DOHH2 (cell line): ENCODE measurements at regions not wholly inside any gene's neighbourhood (a gene's known extent, or its start where the extent isn't known, plus 50 kb on each side); places are given as distances from the start of the nearest gene placed in this dataset.

Experiments
- H3F3A ChIP-seq: fragments of 200-600 bp; sonication (generic), shearing (Covaris generic); 2 replicates; pipeline ENCODE4 v1.6.0; 2016; ENCODE audit warnings: antibody characterized with exemption, mild to moderate bottlenecking; ENCODE audit not compliant: control insufficient read depth, insufficient read depth
- H3K27ac ChIP-seq: fragments of 200-600 bp; sonication (generic); 2 replicates; pipeline ENCODE4 v1.5.1; 2014; ENCODE audit warnings: low read depth, mild to moderate bottlenecking, low read length, moderate library complexity
- H3K27me3 ChIP-seq: fragments of 200-600 bp; sonication (generic); 2 replicates; pipeline ENCODE4 v1.6.1; 2014; ENCODE audit warnings: mild to moderate bottlenecking, low read length, mixed read lengths; ENCODE audit not compliant: control insufficient read depth
- H3K36me3 ChIP-seq: fragments of 200-600 bp; sonication (generic); 2 replicates; pipeline ENCODE4 v1.6.1; 2014; ENCODE audit warnings: mild to moderate bottlenecking, low read length, moderate library complexity, mixed read lengths; ENCODE audit not compliant: control insufficient read depth
- H3K4me1 ChIP-seq: fragments of 200-600 bp; sonication (generic); 2 replicates; pipeline ENCODE4 v1.6.1; 2014; ENCODE audit warnings: mild to moderate bottlenecking, low read length, mixed read lengths; ENCODE audit not compliant: control insufficient read depth
- H3K4me2 ChIP-seq: fragments of 200-600 bp; sonication (generic); 2 replicates; pipeline ENCODE4 v1.6.0; 2014; ENCODE audit warnings: mild to moderate bottlenecking, low read length, moderate library complexity
- H3K4me3 ChIP-seq: fragments of 200-600 bp; sonication (generic); 2 replicates; pipeline ENCODE4 v1.5.1; 2014; ENCODE audit warnings: mild to moderate bottlenecking, low read length, mixed read lengths
- H3K79me2 ChIP-seq: fragments of 200-600 bp; sonication (generic); 2 replicates; pipeline ENCODE4 v1.6.1; 2014; ENCODE audit warnings: mild to moderate bottlenecking, low read length, mixed read lengths; ENCODE audit not compliant: control insufficient read depth
- H3K9me2 ChIP-seq: fragments of 200-600 bp; sonication (generic); replicated peaks from 2 replicates; pipeline ENCODE4 v1.6.1; 2014; ENCODE audit warnings: mild to moderate bottlenecking, low read length, mixed read lengths; ENCODE audit not compliant: control insufficient read depth
- H3K9me3 ChIP-seq: fragments of 200-600 bp; sonication (generic); 2 replicates; pipeline ENCODE4 v1.6.1; 2014; ENCODE audit warnings: antibody characterized with exemption, low read length, mixed read lengths; ENCODE audit not compliant: control insufficient read depth, insufficient read depth
- H4K20me1 ChIP-seq: fragments of 200-600 bp; sonication (generic); 2 replicates; pipeline ENCODE4 v1.6.0; 2014; ENCODE audit warnings: low read depth, mild to moderate bottlenecking, antibody characterized with exemption, low read length, moderate library complexity; ENCODE audit not compliant: control insufficient read depth, insufficient read depth
- CTCF ChIP-seq: fragments of 200-600 bp; sonication (generic); IDR thresholded peaks from one replicate; pipeline ENCODE4 v1.5.1; 2014; ENCODE audit warnings: antibody characterized with exemption, mild to moderate bottlenecking, low read depth, low read length; ENCODE audit not compliant: poor library complexity, severe bottlenecking
- EZH2phosphoT487 ChIP-seq: fragments of 200-600 bp; sonication (generic); IDR thresholded peaks from 2 replicates; pipeline ENCODE4 v1.6.1; 2017; ENCODE audit warnings: borderline replicate concordance, mild to moderate bottlenecking, antibody characterized with exemption, low read length, moderate library complexity, mixed read lengths

DNA sequence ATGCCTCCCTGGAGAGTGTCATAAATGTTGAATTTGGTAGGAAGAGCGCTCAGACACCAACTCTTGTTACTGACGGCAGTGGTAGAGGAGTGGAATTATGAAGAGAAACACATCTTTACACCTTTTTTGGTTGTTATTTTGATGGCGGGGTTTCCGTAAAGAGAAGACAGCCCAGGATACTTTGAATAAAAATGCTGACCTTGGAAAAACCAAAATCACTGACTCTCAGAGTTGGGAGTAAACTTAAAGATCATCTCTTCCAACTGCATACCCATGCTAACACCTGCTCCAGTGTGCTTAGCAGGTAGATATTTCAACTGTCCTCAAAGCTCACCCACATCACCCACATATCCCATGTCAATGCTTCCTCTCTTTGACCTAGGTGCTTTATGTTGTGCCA is 498.6 kb downstream of the LIG4 start:
- H3K27ac ChIP-seq: no peak overlapping the region
- H3K4me3 ChIP-seq: no peak overlapping the region
- no peaks in the 10 kb centered on the region for H3K79me2 ChIP-seq
- TF ChIP-seq EZH2phosphoT487 (no peak), CTCF (no peak)
- H3K4me1 ChIP-seq: no peaks in the 10 kb centered on the region
- H3K9me3 ChIP-seq: no peaks in the 10 kb centered on the region
- no peaks in the 10 kb centered on the region for H3K36me3 ChIP-seq
- no peaks in the 10 kb centered on the region for H4K20me1 ChIP-seq
- H3K27me3 ChIP-seq: no peaks in the 10 kb centered on the region
- H3K4me2 ChIP-seq: no peak overlapping the region
- no peaks in the 10 kb centered on the region for H3K9me2 ChIP-seq
- no peaks in the 10 kb centered on the region for H3F3A ChIP-seq

DNA sequence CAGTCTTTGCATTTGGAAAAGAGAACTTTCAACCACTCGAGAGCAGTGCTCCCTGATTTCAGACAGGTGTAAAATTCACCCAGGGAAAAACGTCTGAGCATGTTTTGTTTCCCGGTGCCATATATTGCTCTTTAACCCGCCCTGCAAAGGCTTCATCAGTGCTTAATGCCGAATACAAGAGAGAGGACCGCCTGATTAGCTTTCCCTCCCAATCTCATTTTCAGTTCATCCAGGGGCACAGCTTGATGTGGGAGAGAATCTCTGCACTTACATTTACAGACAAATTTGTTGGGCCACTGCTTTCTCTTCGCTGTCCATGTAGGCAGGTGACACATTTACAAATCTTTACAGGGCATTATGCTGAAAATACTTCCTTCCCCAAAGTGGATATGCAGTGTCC is 499.1 kb downstream of the LIG4 start:
- TF ChIP-seq EZH2phosphoT487: no peak
- TF ChIP-seq CTCF: no peak
- Histone ChIP-seq H3K4me2 (no peak overlapping the region), H3K79me2 (no peaks in the 10 kb centered on the region)

GRCh38 chr13:107715496-107715895 is 499.8 kb downstream of the LIG4 start:
- Histone ChIP-seq H3K27ac (no peak overlapping the region), H4K20me1 (no peaks in the 10 kb centered on the region), H3F3A (no peaks in the 10 kb centered on the region), H3K4me3 (no peak overlapping the region), H3K79me2 (no peaks in the 10 kb centered on the region), H3K4me1 (no peaks in the 10 kb centered on the region), H3K27me3 (no peaks in the 10 kb centered on the region), H3K9me2 (no peaks in the 10 kb centered on the region), H3K4me2 (no peak overlapping the region), H3K36me3 (no peaks in the 10 kb centered on the region), H3K9me3 (no peaks in the 10 kb centered on the region)
- TF ChIP-seq CTCF (no peak), EZH2phosphoT487 (no peak)

More for the DNA sequence above, 499.1 kb downstream of the LIG4 start:
- Histone ChIP-seq H3K27ac (no peak overlapping the region), H3K9me2 (no peaks in the 10 kb centered on the region), H3F3A (no peaks in the 10 kb centered on the region), H3K27me3 (no peaks in the 10 kb centered on the region), H3K36me3 (no peaks in the 10 kb centered on the region), H3K9me3 (no peaks in the 10 kb centered on the region), H3K4me3 (no peak overlapping the region), H3K4me1 (no peaks in the 10 kb centered on the region), H4K20me1 (no peaks in the 10 kb centered on the region)

DNA sequence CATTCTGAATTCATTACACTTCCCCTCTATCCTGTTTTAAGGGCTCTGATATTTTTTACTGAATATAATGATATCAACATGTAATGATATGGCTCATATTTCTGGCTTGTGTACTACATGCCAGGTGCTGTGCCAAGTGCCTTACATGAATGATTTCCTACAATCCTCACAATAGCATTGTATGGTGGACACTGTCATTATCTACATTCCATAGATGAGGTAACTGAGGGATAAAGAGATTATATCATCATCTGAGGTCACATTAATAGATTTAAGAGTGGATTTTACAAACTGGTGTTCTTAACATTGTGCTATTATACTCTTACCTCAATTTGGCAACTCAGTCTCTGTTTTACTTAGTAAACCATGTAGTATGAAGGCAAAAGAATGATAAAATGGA is 502.0 kb downstream of the LIG4 start:
- TF ChIP-seq CTCF: no peak
- no peak for TF ChIP-seq EZH2phosphoT487
- H3F3A ChIP-seq: no peaks in the 10 kb centered on the region
- no peaks in the 10 kb centered on the region for H4K20me1 ChIP-seq
- H3K79me2 ChIP-seq: no peaks in the 10 kb centered on the region
- H3K27ac ChIP-seq: no peak overlapping the region
- H3K4me3 ChIP-seq: no peak overlapping the region
- H3K9me3 ChIP-seq: no peaks in the 10 kb centered on the region
- H3K4me1 ChIP-seq: no peaks in the 10 kb centered on the region
- no peaks in the 10 kb centered on the region for H3K27me3 ChIP-seq
- H3K9me2 ChIP-seq: no peaks in the 10 kb centered on the region
- H3K4me2 ChIP-seq: no peak overlapping the region
- no peaks in the 10 kb centered on the region for H3K36me3 ChIP-seq
